ENCODE measurements at regions not wholly inside any gene's neighbourhood (a gene's known extent, or its start where the extent isn't known, plus 50 kb on each side); places are given as distances from the start of the nearest gene placed in this dataset.

DNA sequence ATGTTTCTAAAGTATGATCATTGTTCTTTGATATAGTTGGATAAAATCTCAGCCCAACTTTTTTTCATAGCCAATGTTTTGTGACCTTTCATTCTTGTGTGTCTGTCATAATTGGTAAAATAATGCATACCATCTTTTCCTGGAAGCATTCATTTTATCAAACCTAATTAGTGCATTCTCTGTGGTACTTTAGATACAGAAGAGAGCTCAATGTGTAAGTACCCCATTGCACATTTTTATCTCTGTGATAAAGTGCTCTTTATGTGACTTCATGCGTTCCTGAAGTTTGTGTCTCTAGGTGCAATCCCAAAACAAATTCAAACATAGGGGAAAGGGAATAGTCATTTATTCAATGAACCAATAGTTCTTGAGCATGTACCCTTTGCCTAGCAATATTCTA lies 628.5 kb downstream of the GBE1 start:
- TF ChIP-seq, protein P1, sequence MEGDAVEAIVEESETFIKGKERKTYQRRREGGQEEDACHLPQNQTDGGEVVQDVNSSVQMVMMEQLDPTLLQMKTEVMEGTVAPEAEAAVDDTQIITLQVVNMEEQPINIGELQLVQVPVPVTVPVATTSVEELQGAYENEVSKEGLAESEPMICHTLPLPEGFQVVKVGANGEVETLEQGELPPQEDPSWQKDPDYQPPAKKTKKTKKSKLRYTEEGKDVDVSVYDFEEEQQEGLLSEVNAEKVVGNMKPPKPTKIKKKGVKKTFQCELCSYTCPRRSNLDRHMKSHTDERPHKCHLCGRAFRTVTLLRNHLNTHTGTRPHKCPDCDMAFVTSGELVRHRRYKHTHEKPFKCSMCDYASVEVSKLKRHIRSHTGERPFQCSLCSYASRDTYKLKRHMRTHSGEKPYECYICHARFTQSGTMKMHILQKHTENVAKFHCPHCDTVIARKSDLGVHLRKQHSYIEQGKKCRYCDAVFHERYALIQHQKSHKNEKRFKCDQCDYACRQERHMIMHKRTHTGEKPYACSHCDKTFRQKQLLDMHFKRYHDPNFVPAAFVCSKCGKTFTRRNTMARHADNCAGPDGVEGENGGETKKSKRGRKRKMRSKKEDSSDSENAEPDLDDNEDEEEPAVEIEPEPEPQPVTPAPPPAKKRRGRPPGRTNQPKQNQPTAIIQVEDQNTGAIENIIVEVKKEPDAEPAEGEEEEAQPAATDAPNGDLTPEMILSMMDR (IDR thresholded peaks at IDR 0.05; ENCODE audit: insufficient read depth, missing control alignments): no peak
- no peak for DNase-seq (ENCODE audit: insufficient read length, low spot score)
- no peak for FAIRE-seq

DNA sequence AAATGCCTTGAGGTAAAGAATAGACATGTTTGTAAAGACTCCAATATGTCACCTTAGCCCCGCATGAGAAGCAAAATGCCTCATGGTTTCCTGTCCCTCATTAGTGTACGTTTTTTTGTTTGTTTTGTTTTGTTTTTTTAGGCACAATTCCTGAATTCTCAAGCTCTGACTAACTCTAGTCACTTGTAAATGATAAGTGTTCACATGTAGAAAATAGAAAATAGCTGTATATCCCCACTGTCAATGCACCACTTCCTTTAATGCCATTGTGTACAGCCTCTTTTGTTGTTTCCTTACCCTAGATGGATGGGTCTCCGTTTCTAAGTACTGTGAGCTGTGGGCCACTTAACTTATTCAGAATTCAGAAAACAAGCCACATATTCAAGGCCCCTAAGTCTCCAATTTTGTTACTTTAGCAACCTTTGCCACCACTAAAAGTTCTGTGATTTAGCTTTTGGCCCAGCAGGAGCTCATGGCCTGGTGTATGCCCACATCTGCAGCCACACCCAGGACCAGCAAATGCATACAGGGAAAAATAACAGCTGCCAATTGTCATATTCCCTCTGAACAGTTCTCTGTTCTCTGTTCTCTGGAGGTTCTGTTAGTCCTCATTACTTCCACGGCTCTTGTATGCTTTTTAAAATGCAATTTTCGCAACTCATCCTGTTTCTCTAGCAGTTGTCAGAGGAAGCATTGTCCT lies 655.5 kb downstream of the GBE1 start:
- no peak for DNase-seq (ENCODE audit: insufficient read length, low spot score)
- FAIRE-seq: no peak
- TF ChIP-seq, protein P1 (IDR thresholded peaks at IDR 0.05; ENCODE audit: insufficient read depth, missing control alignments): no peak

DNA sequence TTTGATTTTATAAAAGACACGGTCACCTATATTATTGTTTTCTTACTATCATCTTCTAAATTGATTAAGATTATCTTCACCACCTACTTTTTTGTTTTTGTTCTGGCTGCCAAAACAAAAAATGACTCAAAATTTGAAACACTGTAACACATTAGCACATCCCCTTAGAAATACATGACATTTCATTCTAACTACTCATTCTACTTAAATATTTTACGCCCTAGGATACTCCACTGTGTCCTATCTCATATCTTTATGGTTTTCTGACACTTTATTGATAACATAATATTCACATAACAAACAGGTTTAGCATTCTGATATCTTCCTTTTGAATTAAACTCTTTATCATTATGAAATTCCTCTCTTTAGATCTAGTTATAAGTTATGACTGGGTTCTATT lies 656.2 kb downstream of the GBE1 start:
- TF ChIP-seq, protein P1 (IDR thresholded peaks at IDR 0.05; ENCODE audit: insufficient read depth, missing control alignments): no peak
- FAIRE-seq: no peak
- DNase-seq (ENCODE audit: insufficient read length, low spot score): no peak

DNA sequence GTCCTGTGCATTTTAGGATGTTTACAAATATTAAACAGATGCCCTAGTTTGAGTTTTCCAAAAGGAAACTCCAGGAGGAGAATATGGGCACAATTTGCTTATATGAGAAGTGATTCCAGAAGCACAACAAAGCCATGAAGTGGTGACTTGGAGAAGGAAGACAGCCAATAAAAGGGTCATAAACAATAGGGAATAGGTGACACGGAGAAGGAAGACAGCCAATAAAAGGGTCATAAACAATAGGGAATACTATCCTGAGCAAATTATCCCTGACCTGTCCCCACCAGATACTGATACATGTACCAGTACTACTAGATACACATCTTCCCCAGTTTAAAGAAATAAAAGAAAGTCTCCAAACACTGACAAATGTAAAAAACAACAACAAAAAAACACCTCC lies 663.6 kb downstream of the GBE1 start:
- no peak for FAIRE-seq
- TF ChIP-seq, protein P1 (IDR thresholded peaks at IDR 0.05; ENCODE audit: insufficient read depth, missing control alignments): no peak
- no peak for DNase-seq (ENCODE audit: insufficient read length, low spot score)

DNA sequence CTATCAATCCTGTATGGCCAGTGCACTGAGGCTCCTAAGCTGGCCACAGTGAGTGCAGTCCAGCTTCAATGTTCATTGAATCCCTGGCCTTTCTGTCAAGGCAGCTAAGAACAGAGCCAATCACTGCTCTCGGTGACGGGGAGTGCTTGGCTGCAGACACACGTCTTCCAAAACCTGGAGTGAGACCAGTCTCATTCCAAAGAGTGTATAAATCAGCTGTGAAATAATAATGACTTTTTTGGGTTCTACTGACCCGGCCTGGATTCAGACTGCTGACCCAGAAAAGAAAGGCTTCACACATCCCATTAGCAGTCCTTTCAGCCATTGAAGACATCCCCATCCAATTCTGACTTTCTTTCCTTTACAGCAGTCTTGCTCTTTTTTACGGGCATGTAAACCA lies 665.5 kb downstream of the GBE1 start:
- DNase-seq (ENCODE audit: insufficient read length, low spot score) (no peak), FAIRE-seq (no peak)
- TF ChIP-seq, protein P1 (IDR thresholded peaks at IDR 0.05; ENCODE audit: insufficient read depth, missing control alignments): no peak

DNA sequence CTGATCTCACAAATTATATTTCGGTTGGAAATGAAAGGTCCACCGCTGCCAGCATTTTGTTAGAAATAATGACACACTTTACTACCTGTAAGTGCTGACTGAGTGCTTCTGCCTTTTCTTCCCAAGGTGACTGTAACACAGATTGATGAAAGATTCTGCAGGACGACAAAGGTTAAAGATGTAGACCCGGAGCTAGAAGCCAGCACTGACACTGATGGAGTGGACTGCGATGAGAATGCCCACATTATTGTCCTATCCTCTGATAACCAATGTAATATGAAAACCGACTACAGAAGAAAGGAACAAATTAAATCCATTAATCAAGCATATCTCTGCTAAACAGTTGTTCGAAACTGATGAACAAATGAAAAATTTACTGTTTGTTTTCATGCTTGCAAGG lies 666.5 kb downstream of the GBE1 start:
- DNase-seq (ENCODE audit: insufficient read length, low spot score) (no peak), FAIRE-seq (no peak)
- TF ChIP-seq, protein P1 (IDR thresholded peaks at IDR 0.05; ENCODE audit: insufficient read depth, missing control alignments): no peak

DNA sequence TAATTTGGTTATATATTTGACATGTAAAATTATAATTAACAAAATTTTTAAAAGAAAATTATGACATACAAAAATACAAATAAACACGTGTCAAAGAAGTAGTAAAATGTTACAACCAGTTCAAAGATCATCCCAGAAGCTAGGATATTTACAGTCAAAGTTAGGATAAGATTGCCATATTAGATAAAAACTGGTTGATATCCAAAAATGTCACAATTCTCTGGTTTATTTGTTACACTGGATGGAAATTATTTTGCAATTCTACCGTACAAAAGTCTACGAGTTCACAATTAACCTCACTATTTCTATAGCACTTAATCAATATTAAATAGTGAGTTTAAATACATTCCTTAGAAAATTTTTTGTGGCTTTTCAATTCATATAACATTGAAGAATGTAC lies 673.8 kb downstream of the GBE1 start:
- no peak for DNase-seq (ENCODE audit: insufficient read length, low spot score)
- no peak for FAIRE-seq
- TF ChIP-seq, protein P1 (IDR thresholded peaks at IDR 0.05; ENCODE audit: insufficient read depth, missing control alignments): no peak
